Left lung (tissue), 4 donors: ENCODE measurements at regions not wholly inside any gene's neighbourhood (a gene's known extent, or its start where the extent isn't known, plus 50 kb on each side); places are given as distances from the start of the nearest gene placed in this dataset.
"Not testable (repeated sequence)": the region's sequence is repeated elsewhere in the genome, so short reads cannot be mapped to it uniquely, and the experiment has no call there.

ENCODE experiments used
- ATAC-seq: fragments of 200-7000 bp; cut with Tn5 transposase; one replicate; pipeline ENCODE4 v1.9.1; 2020; ENCODE audit warnings: moderate library complexity
- DNase-seq, 4 donors: peaks; one replicate each; pipeline ENCODE4 v3.0.0-alpha.2; 2013 to 2020
- H3K27ac ChIP-seq, 2 donors: fragments of 200-600 bp; sonication (generic) in 1 of 2; one replicate each; pipeline versions ENCODE4 v1.5.0 to v1.8.0; 2020 to 2021
- H3K27me3 ChIP-seq, 2 donors: fragments of 200-600 bp; sonication (generic) in 1 of 2; one replicate each; pipeline versions ENCODE4 v1.5.0 to v1.8.0; 2020 to 2021
- H3K36me3 ChIP-seq, 2 donors: fragments of 200-600 bp; sonication (generic) in 1 of 2; one replicate each; pipeline versions ENCODE4 v1.5.0 to v1.8.0; 2020 to 2021
- H3K4me1 ChIP-seq, 2 donors: fragments of 200-600 bp; one replicate each; pipeline ENCODE4 v1.8.0; 2021
- H3K4me3 ChIP-seq, 2 donors: fragments of 200-600 bp; sonication (generic) in 1 of 2; one replicate each; pipeline versions ENCODE4 v1.5.0 to v1.8.0; 2020 to 2021; ENCODE audit warnings: mild to moderate bottlenecking in 1 of 2
- H3K9me3 ChIP-seq, 2 donors: fragments of 200-600 bp; sonication (generic) in 1 of 2; one replicate each; pipeline versions ENCODE4 v1.5.0 to v1.8.0; 2020 to 2021
- CTCF ChIP-seq, 2 donors: fragments of 200-600 bp; sonication (generic) in 1 of 2; IDR thresholded peaks; one replicate each; pipeline versions ENCODE4 v1.5.0 to v1.8.0; 2021; ENCODE audit warnings: antibody characterized with exemption in 2 of 2
- intact Hi-C, 2 donors: fragments of 100-400 bp; cut with DNase I; formaldehyde crosslinking; loops; one replicate each; pipeline versions ENCODE4 v1.11.2 to v1.14.2; 2022
- donor health status: DM: no; HTN: yes; CAD: no.
- donor health status: DM: no; HTN: no; CAD: no.

- DNase-seq (no peak), ATAC-seq (no peak)
- TF ChIP-seq CTCF (IDR thresholded peaks at IDR 0.05) = no peak
- Histone ChIP-seq H3K9me3 (no peaks in the 10 kb centered on the region), H3K4me3 (no peak overlapping the region), H3K4me1 (peaks cover 0 to 12% of the 10 kb centered on the region in 2 donors), H3K36me3 (no peaks in the 10 kb centered on the region), H3K27ac (no peak overlapping the region), H3K27me3 (no peaks in the 10 kb centered on the region)
- intact Hi-C loops = no loop called here
Observed at GRCh38 chr2:203619267-203619878, 84.3 kb upstream of the RAPH1 start.

- DNase-seq = peak in 2 of 4 donors; percentile 70 to 75
- intact Hi-C loops = no loop called here
- peak overlapping the region; percentile 7 to 13 for H3K27ac ChIP-seq
Observed at GRCh38 chr2:203621981-203622515, 84.4 kb upstream of the CD28 start.

GRCh38 chr2:203623096-203623495 is 83.3 kb upstream of the CD28 start:
- intact Hi-C loops = no loop called here
- peak in 1 of 4 donors; percentile 48 for DNase-seq
- Histone ChIP-seq H3K36me3 (no peaks in the 10 kb centered on the region), H3K4me1 (peaks cover 6 to 12% of the 10 kb centered on the region in 2 donors), H3K27me3 (no peaks in the 10 kb centered on the region), H3K4me3 (no peak overlapping the region), H3K27ac (peak overlapping the region; percentile 37 to 53), H3K9me3 (no peaks in the 10 kb centered on the region)
- no peak for TF ChIP-seq CTCF (IDR thresholded peaks at IDR 0.05)
- peak; percentile 58 for ATAC-seq

More at GRCh38 chr2:203621981-203622515, 84.4 kb upstream of the CD28 start:
- no peak for TF ChIP-seq CTCF (IDR thresholded peaks at IDR 0.05)
- Histone ChIP-seq H3K4me1 (peaks cover 6 to 12% of the 10 kb centered on the region in 2 donors), H3K4me3 (no peak overlapping the region), H3K27me3 (no peaks in the 10 kb centered on the region), H3K36me3 (no peaks in the 10 kb centered on the region), H3K9me3 (no peaks in the 10 kb centered on the region)
- no peak for ATAC-seq

- intact Hi-C loops = no loop called here
- Histone ChIP-seq H3K36me3 (no peaks in the 10 kb centered on the region), H3K4me1 (peaks cover 6 to 12% of the 10 kb centered on the region in 2 donors), H3K9me3 (no peaks in the 10 kb centered on the region), H3K4me3 (no peak overlapping the region), H3K27ac (peak overlapping the region; percentile 37 to 53), H3K27me3 (no peaks in the 10 kb centered on the region)
- peak; percentile 93 for ATAC-seq
- TF ChIP-seq CTCF (IDR thresholded peaks at IDR 0.05) = no peak
- DNase-seq = no peak
Observed at GRCh38 chr2:203623661-203624060, 82.8 kb upstream of the CD28 start.

- intact Hi-C loops = no loop called here
Observed at GRCh38 chr2:203625701-203626100, 80.7 kb upstream of the CD28 start.

GRCh38 chr2:203626247-203626646 is 80.2 kb upstream of the CD28 start:
- intact Hi-C loops, DNase-seq, ATAC-seq: not testable (repeated sequence)

More at GRCh38 chr2:203625701-203626100, 80.7 kb upstream of the CD28 start:
- Histone ChIP-seq H3K27ac (no peak overlapping the region), H3K4me3 (no peak overlapping the region), H3K36me3 (no peaks in the 10 kb centered on the region), H3K4me1 (peaks cover 6 to 12% of the 10 kb centered on the region in 2 donors), H3K9me3 (no peaks in the 10 kb centered on the region), H3K27me3 (no peaks in the 10 kb centered on the region)
- no peak for ATAC-seq
- peak in 1 of 4 donors; percentile 37 for DNase-seq
- no peak for TF ChIP-seq CTCF (IDR thresholded peaks at IDR 0.05)

More at GRCh38 chr2:203626247-203626646, 80.2 kb upstream of the CD28 start:
- not testable (repeated sequence) for H3K4me3 ChIP-seq, H3K27me3 ChIP-seq, H3K36me3 ChIP-seq, H3K27ac ChIP-seq, H3K9me3 ChIP-seq
- peaks cover 6 to 12% of the 10 kb centered on the region in 2 donors for H3K4me1 ChIP-seq
